Activated T-helper 2 cell treated with anti-CD3 and anti-CD28 coated beads, Interferon-gamma antibody, Interleukin-2, Interleukin-4, amounts not matched to agents 10 μg/mL and 5 μg/mL and 100 μg/mL, durations not matched to agents 14 hours and 24 hours and 36 hours (primary cell): ENCODE measurements at regions not wholly inside any gene's neighbourhood (a gene's known extent, or its start where the extent isn't known, plus 50 kb on each side); places are given as distances from the start of the nearest gene placed in this dataset.

ENCODE experiments used
- DNase-seq: peaks from one replicate; pipeline ENCODE4 v3.0.0; 2021; ENCODE audit warnings: low spot score
- H3K27ac Mint-ChIP-seq: one replicate; pipeline ENCODE4 v1.8.0; 2021; ENCODE audit warnings: mixed read lengths
- H3K27me3 Mint-ChIP-seq: one replicate; pipeline ENCODE4 v1.8.0; 2021; ENCODE audit warnings: low read depth, mixed read lengths
- H3K36me3 Mint-ChIP-seq: one replicate; pipeline ENCODE4 v1.8.0; 2021; ENCODE audit warnings: low read depth, mixed read lengths
- H3K4me1 Mint-ChIP-seq: one replicate; pipeline ENCODE4 v1.8.0; 2021; ENCODE audit warnings: low read depth, mixed read lengths
- H3K4me3 Mint-ChIP-seq: one replicate; pipeline ENCODE4 v1.8.0; 2021; ENCODE audit warnings: low read depth, mild to moderate bottlenecking, moderate library complexity, mixed read lengths
- H3K9me3 Mint-ChIP-seq: one replicate; pipeline ENCODE4 v1.8.0; 2021; ENCODE audit warnings: mixed read lengths
- intact Hi-C: fragments of 100-400 bp; cut with micrococcal nuclease; formaldehyde crosslinking; loops from one replicate; pipeline ENCODE4 v1.15.1; 2023

DNA sequence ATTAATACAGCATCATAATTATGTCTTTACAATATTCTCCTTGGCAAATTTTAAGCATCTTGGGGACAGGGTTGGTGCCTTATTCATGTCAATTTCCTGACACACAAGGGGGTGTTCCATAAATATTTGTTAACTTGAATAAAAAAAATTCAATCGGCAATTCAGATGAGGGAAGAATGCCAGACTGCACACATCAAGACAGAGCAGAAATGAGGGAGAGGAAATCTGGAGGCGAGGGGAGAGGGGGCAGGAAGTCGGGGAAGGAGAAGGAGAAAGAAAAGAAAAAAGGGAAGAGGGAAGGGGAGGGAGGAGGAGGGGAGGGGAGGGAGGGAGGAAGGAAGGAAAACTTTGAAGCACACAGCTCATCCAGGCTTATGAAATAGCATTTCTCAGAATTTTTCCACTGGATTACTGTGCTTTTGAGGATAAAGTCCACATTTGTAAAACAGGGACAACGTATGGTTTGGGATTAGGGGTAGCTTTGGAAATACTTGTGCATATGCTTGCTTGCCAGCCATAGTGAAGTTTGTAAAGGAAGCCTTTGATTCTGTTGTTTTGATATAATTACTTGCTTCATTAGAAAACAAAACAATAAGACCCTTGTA, 362.1 kb downstream of the SAMD5 start:
- no peaks in the 10 kb centered on the region for H3K4me1 Mint-ChIP-seq
- H3K9me3 Mint-ChIP-seq = no peaks in the 10 kb centered on the region
- DNase-seq = no peak
- intact Hi-C loops = no loop called here
- no peaks in the 10 kb centered on the region for H3K36me3 Mint-ChIP-seq
- no peak overlapping the region for H3K4me3 Mint-ChIP-seq
- no peaks in the 10 kb centered on the region for H3K27me3 Mint-ChIP-seq
- H3K27ac Mint-ChIP-seq = no peak overlapping the region

DNA sequence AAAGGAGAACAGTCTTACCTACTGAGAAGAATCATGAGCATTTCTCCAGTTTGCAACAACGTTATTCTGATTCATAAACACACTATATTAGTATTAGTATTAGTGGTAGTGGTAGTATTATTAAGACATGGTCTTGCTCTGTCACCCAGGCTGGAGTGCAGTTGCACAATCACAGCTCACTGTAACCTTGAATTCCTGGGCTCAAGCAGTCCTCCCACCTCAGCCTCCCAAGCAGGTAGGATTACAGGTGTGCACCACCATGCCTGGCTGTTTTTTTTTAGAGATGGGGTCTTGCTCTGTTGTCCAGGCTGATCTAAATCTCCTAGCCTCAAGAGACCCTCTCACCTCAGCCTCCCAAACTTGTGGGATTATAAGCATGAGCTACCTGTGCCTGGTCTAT, 363.5 kb downstream of the SAMD5 start:
- DNase-seq = no peak
- H3K9me3 Mint-ChIP-seq = no peaks in the 10 kb centered on the region
- H3K27me3 Mint-ChIP-seq = no peaks in the 10 kb centered on the region
- no peaks in the 10 kb centered on the region for H3K36me3 Mint-ChIP-seq
- no peak overlapping the region for H3K27ac Mint-ChIP-seq
- intact Hi-C loops = no loop called here
- H3K4me1 Mint-ChIP-seq = no peaks in the 10 kb centered on the region
- no peak overlapping the region for H3K4me3 Mint-ChIP-seq

DNA sequence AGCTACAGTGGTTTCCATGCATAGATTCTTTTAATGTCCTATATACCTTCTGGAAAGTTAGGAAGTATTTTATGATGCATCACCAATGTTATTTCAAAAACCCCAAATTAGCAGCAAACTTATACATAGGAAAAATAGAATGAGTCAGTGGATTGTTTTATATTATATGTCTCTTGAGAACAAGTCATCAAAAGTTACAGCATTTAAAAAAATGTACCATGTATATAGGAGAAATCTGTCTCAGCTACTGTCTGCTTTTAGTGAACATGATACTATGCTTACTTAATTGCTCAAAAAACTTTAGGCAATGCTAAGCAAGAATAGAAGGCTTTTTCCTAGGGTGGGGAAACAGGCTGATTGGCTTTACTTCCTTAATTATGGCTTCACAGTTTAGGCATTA, 365.3 kb downstream of the SAMD5 start:
- Mint-ChIP-seq H3K9me3 (no peaks in the 10 kb centered on the region), H3K27ac (no peak overlapping the region), H3K27me3 (no peaks in the 10 kb centered on the region), H3K36me3 (no peaks in the 10 kb centered on the region), H3K4me1 (no peaks in the 10 kb centered on the region), H3K4me3 (no peak overlapping the region)
- no peak for DNase-seq
- intact Hi-C loops = no loop called here

DNA sequence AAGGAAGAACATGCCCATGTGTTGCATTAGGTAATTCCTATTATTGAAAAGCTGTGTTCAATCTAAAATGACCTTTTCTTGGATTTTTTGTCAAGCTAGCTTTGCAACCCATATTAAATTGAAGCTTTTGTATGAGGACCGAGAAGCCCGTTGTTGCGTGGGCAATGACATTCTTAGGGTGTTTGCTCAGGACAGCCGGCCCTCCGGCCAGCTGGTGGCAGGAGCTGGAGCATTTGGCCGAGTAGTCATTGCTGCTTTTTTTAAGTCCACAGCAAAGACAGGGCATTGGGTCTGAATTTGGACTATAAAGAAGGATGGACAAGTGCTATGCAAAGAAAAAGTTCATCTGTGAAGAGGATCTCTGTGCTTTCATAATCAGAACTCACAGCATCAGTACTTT, 365.8 kb downstream of the SAMD5 start:
- Mint-ChIP-seq H3K9me3 (no peaks in the 10 kb centered on the region), H3K4me1 (no peaks in the 10 kb centered on the region), H3K4me3 (no peak overlapping the region), H3K27me3 (no peaks in the 10 kb centered on the region), H3K36me3 (no peaks in the 10 kb centered on the region), H3K27ac (no peak overlapping the region)
- intact Hi-C loops = no loop called here
- DNase-seq = no peak

DNA sequence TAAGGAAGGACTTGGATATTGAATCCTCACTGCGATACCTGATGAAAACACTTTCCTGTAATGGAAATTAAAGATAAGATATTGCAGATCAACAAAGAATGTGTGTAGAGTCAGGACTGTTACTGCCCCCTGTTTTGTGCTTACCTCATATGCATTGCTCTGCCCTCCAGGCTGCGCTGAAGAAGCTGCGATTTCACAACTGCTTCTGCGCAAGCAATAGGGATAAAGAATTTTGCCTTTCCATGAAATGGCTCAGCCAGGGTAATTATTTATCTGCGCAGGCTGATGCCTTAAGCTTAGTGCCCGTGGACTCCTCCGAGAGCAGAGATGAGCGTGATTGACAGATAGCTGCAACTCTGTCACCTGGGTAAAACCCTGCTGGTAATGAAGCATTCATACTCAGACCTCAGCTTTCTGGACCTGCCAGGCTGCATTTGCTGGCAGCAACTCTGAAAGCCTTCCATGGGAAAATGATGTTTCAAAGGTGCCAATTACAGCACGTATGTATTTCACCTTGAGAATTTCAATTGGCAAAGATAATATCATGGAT, 370.6 kb downstream of the SAMD5 start:
- no peaks in the 10 kb centered on the region for H3K4me1 Mint-ChIP-seq
- H3K9me3 Mint-ChIP-seq = no peaks in the 10 kb centered on the region
- H3K27me3 Mint-ChIP-seq = no peaks in the 10 kb centered on the region
- no peak overlapping the region for H3K27ac Mint-ChIP-seq
- H3K4me3 Mint-ChIP-seq = no peak overlapping the region
- DNase-seq = no peak
- intact Hi-C loops = no loop called here
- H3K36me3 Mint-ChIP-seq = no peaks in the 10 kb centered on the region

DNA sequence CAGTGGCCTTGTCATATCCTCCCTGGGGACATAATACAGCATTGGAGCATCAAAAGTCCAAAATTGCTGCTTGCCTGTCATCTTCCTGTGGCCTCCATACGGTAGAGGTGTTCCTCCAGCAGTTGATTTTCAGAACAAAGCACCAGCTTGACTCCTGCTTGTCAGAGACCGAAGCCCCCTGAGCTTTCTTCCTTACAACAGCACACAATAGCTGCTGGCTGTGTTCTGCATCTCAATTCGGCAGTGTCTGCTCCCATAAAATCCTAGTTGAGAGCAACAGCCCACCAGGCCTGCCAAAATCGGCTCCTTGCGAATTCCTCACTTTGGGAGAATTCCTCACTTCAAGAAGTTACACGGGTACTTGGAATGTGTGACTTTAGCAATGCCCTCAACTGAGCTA, 372.9 kb downstream of the SAMD5 start:
- no peaks in the 10 kb centered on the region for H3K27me3 Mint-ChIP-seq
- DNase-seq = no peak
- no peak overlapping the region for H3K4me3 Mint-ChIP-seq
- H3K9me3 Mint-ChIP-seq = no peaks in the 10 kb centered on the region
- H3K4me1 Mint-ChIP-seq = no peaks in the 10 kb centered on the region
- no peak overlapping the region for H3K27ac Mint-ChIP-seq
- no peaks in the 10 kb centered on the region for H3K36me3 Mint-ChIP-seq
- intact Hi-C loops = no loop called here

DNA sequence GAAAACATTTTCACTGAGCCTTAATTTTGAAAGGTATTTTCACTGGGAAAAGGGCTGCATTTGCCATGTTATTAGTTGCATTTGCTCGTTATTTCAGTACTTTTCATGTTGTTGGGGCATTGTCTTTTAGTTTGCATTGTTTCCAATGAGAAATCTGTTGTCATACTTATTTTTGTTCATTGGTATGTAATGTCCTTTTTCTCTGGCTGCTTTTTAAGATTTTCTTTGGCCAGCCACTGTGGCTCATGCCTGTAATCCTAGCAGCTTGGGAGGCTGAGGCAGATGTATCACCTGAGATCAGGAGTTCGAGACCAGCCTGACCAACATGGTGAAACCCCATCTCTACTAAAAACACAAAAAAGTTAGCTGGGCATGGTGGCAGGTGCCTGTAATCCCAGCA, 379.9 kb downstream of the SAMD5 start:
- no peak overlapping the region for H3K27ac Mint-ChIP-seq
- intact Hi-C loops = no loop called here

DNA sequence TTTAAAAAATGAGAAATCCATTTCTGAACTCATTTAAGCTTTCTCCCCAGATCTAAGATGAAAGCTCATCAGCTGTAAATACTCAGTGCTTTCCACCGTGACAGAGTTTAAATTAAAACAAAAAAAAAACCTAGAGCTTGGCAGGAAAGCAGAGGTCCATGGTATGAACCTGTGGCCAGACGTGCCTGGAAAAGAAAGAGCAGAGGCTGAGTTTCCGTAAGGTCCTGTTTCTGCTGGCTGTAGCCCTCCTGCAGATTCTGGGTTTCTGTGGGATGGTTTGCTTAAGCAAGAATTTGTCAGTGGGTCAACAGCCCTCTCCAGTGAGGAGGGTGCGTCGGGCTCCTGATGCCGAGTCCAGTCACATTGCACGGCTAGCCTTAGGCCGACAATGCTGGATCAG, 383.2 kb downstream of the SAMD5 start:
- H3K4me1 Mint-ChIP-seq = no peaks in the 10 kb centered on the region
- no peaks in the 10 kb centered on the region for H3K36me3 Mint-ChIP-seq
- no peaks in the 10 kb centered on the region for H3K9me3 Mint-ChIP-seq
- intact Hi-C loops = no loop called here
- no peak overlapping the region for H3K4me3 Mint-ChIP-seq
- DNase-seq = no peak
- H3K27me3 Mint-ChIP-seq = no peaks in the 10 kb centered on the region
- no peak overlapping the region for H3K27ac Mint-ChIP-seq

More for the DNA sequence above, 379.9 kb downstream of the SAMD5 start:
- H3K36me3 Mint-ChIP-seq = no peaks in the 10 kb centered on the region
- H3K27me3 Mint-ChIP-seq = no peaks in the 10 kb centered on the region
- no peaks in the 10 kb centered on the region for H3K4me1 Mint-ChIP-seq
- no peak for DNase-seq
- H3K9me3 Mint-ChIP-seq = no peaks in the 10 kb centered on the region
- no peak overlapping the region for H3K4me3 Mint-ChIP-seq

DNA sequence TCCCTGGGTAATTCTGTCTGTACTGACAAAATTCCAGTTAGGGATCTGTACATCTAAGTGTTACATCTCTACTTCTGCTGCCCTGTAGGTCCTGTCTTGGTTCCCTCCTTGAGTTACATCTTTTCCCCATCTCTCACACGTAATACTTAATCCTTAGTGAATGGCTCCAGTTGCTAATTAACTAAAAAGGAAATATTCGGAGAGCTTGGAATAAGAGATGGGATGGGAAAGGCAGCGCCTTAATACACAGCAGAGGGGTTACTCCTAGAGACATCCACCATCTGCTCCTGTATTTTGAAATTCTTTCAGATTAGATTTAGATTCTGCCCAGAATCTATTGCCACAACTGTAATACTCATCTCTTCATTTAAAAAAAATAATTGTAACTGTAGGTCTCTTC, 384.0 kb downstream of the SAMD5 start:
- Mint-ChIP-seq H3K27me3 (no peaks in the 10 kb centered on the region), H3K27ac (no peak overlapping the region), H3K36me3 (no peaks in the 10 kb centered on the region), H3K4me1 (no peaks in the 10 kb centered on the region), H3K9me3 (no peaks in the 10 kb centered on the region), H3K4me3 (no peak overlapping the region)
- intact Hi-C loops = no loop called here
- DNase-seq = no peak

DNA sequence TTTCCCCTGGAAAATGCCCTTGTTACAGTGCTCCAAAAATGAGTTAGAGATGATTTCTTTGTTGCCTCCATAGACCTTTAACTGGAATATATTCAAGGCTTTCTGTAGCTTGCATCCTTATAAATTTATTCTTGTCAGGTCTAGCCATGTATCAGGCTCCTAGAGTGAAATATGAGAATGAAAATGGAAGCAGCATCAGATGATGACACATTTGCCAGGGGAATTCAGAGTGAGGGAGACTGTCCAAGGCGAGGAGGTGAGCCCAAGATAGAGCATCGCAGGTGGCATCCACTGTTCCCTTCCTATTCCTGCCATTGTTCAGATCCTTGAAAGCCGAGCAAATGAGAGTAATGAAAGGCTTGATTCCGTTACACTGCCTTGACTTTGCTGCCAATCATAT, 386.8 kb downstream of the SAMD5 start:
- Mint-ChIP-seq H3K27ac (no peak overlapping the region), H3K9me3 (no peaks in the 10 kb centered on the region), H3K4me3 (no peak overlapping the region), H3K27me3 (no peaks in the 10 kb centered on the region), H3K36me3 (no peaks in the 10 kb centered on the region), H3K4me1 (no peaks in the 10 kb centered on the region)
- intact Hi-C loops = no loop called here
- DNase-seq = no peak

DNA sequence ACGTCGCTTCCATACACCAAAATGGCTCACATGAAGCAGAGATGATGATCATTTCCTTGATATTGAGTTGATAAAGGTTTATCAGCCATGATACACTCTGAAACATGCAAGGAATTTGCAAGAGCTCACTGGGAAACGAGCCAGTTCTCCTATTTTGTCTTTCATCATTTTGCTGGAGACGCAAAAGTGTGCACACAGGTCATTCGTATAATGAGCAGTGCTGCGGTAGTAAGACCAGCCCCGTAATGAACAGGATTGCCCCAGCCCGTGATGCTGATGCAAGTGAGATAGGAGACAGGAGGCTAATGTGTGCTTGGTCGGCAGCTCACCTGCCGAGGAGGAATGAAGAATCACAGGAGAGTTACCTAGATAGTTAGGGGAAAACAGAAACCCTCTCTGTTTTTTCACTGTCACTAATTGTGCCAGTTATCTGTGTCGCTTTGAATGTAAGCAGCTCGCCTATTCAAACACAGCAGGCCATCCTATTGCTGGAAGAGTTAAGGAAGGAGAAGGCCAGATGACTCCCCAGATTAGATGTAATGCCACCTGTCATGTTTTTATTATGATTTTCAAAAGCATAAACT, 391.8 kb downstream of the SAMD5 start:
- H3K27me3 Mint-ChIP-seq = no peaks in the 10 kb centered on the region
- no peaks in the 10 kb centered on the region for H3K4me1 Mint-ChIP-seq
- no peaks in the 10 kb centered on the region for H3K9me3 Mint-ChIP-seq
- no peaks in the 10 kb centered on the region for H3K36me3 Mint-ChIP-seq
- no peak overlapping the region for H3K4me3 Mint-ChIP-seq
- no peak for DNase-seq
- intact Hi-C loops = no loop called here
- H3K27ac Mint-ChIP-seq = no peak overlapping the region

DNA sequence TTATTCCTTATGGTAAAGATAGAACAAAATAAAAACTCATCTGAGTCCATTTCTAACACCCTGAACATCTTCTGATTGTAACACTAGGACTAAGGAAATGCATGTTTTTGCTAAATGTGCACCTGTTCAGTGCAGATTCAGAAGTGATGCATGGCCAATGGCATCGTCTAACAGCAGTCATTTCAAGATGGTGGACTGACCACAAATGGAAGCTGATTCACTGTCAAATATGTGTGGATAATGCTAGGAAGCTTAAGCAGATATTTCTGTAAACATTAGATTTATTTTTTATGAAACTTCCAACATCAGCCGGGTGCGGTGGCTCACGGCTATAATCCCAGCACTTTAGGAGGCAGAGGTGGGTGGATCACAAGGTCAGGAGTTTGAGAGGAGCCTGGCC, 394.8 kb downstream of the SAMD5 start:
- no peak for DNase-seq
- Mint-ChIP-seq H3K9me3 (no peaks in the 10 kb centered on the region), H3K27me3 (no peaks in the 10 kb centered on the region)

DNA sequence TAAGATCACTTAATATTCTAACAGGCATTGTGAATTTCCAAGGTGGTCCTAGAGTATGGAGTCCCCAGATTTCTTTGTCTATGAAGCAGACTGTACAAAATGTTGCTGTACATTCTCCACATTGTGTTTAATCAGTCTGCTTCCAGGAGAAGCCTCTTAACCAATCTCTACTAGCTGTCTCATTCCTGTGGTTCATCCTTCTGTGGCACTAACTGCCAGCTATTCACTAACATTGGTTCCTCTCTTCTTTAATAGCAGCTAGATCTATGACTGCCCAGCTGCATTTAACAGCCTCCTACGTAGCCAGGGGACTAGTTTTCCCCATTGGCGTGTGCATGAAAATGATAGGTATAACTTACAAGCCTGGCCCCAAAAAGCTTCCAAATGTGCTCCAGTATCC, 395.4 kb downstream of the SAMD5 start:
- no peak for DNase-seq
- H3K4me3 Mint-ChIP-seq = no peak overlapping the region
- no peak overlapping the region for H3K27ac Mint-ChIP-seq
- no peaks in the 10 kb centered on the region for H3K27me3 Mint-ChIP-seq
- H3K4me1 Mint-ChIP-seq = no peaks in the 10 kb centered on the region
- no peaks in the 10 kb centered on the region for H3K9me3 Mint-ChIP-seq
- intact Hi-C loops = no loop called here
- no peaks in the 10 kb centered on the region for H3K36me3 Mint-ChIP-seq

More for the DNA sequence above, 394.8 kb downstream of the SAMD5 start:
- Mint-ChIP-seq H3K27ac (no peak overlapping the region), H3K4me1 (no peaks in the 10 kb centered on the region), H3K36me3 (no peaks in the 10 kb centered on the region), H3K4me3 (no peak overlapping the region)
- intact Hi-C loops = no loop called here

DNA sequence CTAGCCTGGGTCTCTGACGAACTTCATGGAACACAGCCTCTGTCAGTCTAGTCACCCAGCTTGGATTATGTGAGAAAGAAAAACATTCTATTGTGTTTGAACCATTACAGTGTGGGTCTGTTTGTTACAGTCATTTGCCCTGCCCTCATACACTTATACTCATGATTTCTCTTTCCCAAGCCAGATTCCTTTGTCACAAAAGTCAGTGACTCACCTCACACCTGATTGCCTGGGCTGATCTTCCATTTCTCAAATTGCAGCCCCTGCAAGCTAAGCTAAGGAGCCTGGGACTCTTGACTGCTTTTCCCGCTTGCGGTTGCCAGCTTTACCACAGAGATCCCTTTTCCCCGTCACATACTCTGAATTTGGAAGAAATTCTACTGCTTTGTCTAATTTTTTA, 395.9 kb downstream of the SAMD5 start:
- Mint-ChIP-seq H3K9me3 (no peaks in the 10 kb centered on the region), H3K36me3 (no peaks in the 10 kb centered on the region), H3K4me3 (no peak overlapping the region), H3K27ac (no peak overlapping the region), H3K4me1 (no peaks in the 10 kb centered on the region), H3K27me3 (no peaks in the 10 kb centered on the region)
- no peak for DNase-seq
- intact Hi-C loops = no loop called here
